HG03571 (cell line): ENCODE measurements at regions not wholly inside any gene's neighbourhood (a gene's known extent, or its start where the extent isn't known, plus 50 kb on each side); places are given as distances from the start of the nearest gene placed in this dataset.
"Not testable (repeated sequence)": the region's sequence is repeated elsewhere in the genome, so short reads cannot be mapped to it uniquely, and the experiment has no call there.

Experiments used
- ATAC-seq: cut with Tn5 transposase; IDR thresholded peaks from one replicate; pipeline ENCODE4 v1.9.1; 2021; ENCODE audit not compliant: unreplicated experiment

GRCh38 chr17:71446645-71447437 lies 674.0 kb upstream of the SOX9 start:
- no peak for ATAC-seq

DNA sequence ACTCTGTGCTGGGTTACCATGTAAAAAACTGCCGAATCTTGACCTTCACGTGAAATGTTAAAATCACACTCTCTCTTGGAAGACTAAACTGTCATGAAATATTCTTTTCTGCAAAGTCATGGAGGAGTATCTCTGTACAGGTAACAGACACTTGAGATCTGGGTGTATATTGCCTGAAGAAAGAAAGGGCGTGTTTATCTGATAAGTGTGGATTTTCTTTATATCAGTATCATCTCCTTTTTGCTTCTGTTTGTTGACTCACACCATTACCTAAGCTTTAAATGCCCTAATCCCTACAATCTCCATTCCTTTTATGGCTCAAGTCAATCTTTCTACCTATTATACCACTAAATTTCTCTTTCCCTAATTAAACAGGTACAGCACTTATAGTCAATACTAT lies 673.2 kb upstream of the SOX9 start:
- no peak for ATAC-seq

- ATAC-seq: not testable (repeated sequence)
These were observed 670.2 kb upstream of the SOX9 start for GRCh38 chr17:71450657-71451056.

- ATAC-seq: no peak
These were observed 666.9 kb upstream of the SOX9 start for GRCh38 chr17:71453876-71454422.

- ATAC-seq: no peak
These were observed 665.6 kb upstream of the SOX9 start for GRCh38 chr17:71455219-71455618.

DNA sequence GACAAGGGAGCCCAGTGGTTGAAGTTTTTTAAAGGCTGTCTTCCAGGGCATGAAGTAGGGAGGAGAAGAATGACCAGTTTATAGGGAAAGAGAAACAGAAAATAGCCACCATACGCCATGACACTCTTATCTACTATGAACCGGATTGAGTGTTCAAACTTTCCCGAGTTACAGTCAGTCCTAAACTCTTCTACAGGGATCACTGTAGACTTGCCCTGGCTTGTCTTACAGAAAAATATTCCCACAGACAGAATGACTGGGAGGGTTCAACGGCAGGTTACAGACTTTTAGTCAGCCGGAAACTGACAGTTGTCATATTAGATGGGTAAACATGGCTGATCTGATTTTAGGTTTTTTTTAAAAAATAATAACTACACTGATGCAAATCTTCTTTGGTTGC lies 662.5 kb upstream of the SOX9 start:
- no peak for ATAC-seq

- ATAC-seq: no peak
These were observed 659.9 kb upstream of the SOX9 start for GRCh38 chr17:71460943-71461342.

GRCh38 chr17:71461498-71462169 lies 659.2 kb upstream of the SOX9 start:
- no peak for ATAC-seq

- no peak for ATAC-seq
These were observed 656.6 kb upstream of the SOX9 start for GRCh38 chr17:71464241-71464640.

DNA sequence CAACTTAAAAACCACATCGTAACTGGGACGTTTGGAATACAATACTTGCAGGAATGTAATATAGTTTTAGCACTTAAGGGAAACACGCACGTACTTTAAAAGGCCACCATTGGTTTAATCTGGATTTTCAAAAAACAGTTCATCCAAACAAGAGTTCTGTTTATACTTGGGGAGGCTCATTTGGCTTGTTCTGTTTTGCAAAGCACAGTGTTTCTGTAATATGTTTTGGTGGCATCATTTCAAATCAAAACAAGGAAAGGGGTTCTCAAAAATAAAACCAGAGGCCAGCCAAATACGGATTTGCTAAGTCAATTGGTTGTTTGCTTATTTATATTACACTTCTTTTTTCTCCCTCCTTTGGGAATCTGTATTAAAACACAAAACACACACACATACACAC lies 656.1 kb upstream of the SOX9 start:
- no peak for ATAC-seq

- no peak for ATAC-seq
These were observed 653.1 kb upstream of the SOX9 start for GRCh38 chr17:71467719-71468118.

GRCh38 chr17:71470062-71470461 lies 650.8 kb upstream of the SOX9 start:
- ATAC-seq: no peak

GRCh38 chr17:71472809-71473789 lies 647.7 kb upstream of the SOX9 start:
- no peak for ATAC-seq

DNA sequence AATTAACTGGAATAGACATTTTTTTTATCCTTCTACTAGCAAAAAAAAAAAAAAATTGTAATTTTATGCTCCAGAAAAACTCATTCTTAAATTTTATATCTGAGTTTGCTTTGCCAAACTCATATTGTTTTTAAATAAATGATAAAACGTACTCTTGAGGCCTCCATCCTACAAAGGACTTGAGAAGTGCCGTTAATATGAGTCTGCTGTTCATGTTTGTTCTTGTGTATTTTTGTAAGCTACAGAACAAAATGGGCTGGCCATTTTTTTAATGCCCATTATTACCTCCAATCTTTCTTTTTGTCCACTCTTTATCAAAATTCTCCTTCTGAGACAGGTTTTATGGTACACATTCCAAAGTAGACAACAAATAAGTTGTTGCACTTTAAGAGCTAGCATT lies 643.5 kb upstream of the SOX9 start:
- no peak for ATAC-seq

- no peak for ATAC-seq
These were observed 640.7 kb upstream of the SOX9 start for GRCh38 chr17:71480099-71480498.

GRCh38 chr17:71482625-71483024 lies 638.2 kb upstream of the SOX9 start:
- no peak for ATAC-seq

DNA sequence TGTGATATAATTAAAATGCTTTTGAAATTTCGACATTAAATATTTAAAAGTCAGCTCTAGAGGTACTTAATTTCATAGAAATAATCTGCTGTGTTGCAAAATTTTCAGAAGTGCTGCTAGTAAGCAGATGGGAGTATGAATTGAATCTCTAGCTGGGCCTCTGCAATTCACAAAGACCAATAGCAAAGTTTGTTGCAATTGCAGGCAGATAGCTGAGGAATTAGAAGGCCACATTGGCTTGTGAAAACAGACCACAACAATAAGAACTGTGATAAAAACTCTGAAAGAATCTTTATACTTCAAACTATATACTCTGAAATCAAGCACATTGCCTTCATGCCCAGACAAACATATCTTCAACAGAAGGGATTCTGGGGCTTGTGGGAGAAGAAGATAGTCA lies 636.3 kb upstream of the SOX9 start:
- no peak for ATAC-seq

DNA sequence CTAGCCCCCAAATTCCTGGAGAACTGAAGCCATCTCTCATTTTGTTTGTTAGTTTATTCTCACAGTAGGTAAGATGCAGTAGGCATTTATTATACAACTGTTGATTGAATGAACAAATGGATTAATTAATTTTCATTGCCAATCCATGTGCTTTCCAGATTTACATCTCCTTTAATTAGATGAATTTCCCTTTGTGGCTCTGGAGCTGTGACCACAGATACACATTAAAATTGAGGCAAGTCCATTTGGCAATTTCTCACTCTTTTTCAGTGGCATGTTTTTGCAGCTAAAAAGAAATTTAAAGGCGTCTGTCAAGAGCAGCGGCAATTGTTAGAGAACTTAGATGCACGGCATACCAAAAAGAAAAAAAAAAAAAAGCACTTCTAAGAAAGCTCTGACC lies 635.4 kb upstream of the SOX9 start:
- no peak for ATAC-seq

DNA sequence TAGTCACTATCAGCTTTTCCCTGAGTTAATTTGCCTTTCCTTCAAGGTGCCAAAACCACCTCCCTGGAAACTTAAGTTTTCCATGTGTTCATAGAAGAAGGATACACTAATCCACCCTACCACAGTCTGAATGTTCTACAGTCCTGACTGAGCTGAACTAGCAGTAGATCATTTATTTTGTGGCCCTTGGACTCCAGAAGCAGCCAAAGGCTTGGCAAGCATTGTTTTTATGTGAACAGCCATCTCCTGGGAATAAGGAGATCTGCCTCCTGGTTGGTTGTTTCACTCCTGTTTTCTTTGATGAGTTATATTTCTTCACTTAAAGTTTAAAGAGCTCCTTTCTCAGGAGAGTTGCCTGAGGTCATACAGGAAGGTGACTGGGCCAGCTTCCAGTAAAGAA lies 634.6 kb upstream of the SOX9 start:
- ATAC-seq: no peak

GRCh38 chr17:71488851-71489250 lies 632.0 kb upstream of the SOX9 start:
- no peak for ATAC-seq
